ENCODE measurements at regions not wholly inside any gene's neighbourhood (a gene's known extent, or its start where the extent isn't known, plus 50 kb on each side); places are given as distances from the start of the nearest gene placed in this dataset.

DNA sequence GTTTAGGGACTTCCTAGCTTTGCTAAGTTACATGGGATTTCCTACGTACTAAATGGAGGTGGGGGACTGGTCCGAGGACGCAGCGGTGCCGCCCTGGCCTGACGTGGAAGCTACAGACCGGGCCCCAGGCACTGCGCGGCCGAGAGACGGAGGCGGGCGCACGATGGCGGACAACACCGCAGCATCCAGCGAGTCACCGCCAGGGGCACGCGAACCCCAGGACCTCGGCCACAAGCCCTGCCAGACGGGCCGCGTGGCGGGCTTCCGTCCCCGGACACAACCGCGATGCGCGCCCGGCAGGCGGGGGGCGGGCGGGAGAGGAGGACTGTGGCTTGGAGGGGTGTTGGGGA, 1516.9 kb upstream of the DEFB115 start:
- no peak overlapping the region for H3K4me3 ChIP-seq (ENCODE audit: insufficient read depth, low read length, poor library complexity, severe bottlenecking)
- H3K4me2 ChIP-seq (ENCODE audit: low read depth, low read length, poor library complexity, severe bottlenecking): no peak overlapping the region
- H4K20me1 ChIP-seq (ENCODE audit: low read depth, low read length): no peaks in the 10 kb centered on the region
- H3F3A ChIP-seq (ENCODE audit: insufficient read depth): no peaks in the 10 kb centered on the region
- H3K27ac ChIP-seq (ENCODE audit: low read depth, low read length): no peak overlapping the region
- no peaks in the 10 kb centered on the region for H3K27me3 ChIP-seq (ENCODE audit: low read length)
- H3K9me3 ChIP-seq (ENCODE audit: insufficient read depth, low read length): no peaks in the 10 kb centered on the region; the same call in 1 of the 2 replicates
- TF ChIP-seq, protein P1, sequence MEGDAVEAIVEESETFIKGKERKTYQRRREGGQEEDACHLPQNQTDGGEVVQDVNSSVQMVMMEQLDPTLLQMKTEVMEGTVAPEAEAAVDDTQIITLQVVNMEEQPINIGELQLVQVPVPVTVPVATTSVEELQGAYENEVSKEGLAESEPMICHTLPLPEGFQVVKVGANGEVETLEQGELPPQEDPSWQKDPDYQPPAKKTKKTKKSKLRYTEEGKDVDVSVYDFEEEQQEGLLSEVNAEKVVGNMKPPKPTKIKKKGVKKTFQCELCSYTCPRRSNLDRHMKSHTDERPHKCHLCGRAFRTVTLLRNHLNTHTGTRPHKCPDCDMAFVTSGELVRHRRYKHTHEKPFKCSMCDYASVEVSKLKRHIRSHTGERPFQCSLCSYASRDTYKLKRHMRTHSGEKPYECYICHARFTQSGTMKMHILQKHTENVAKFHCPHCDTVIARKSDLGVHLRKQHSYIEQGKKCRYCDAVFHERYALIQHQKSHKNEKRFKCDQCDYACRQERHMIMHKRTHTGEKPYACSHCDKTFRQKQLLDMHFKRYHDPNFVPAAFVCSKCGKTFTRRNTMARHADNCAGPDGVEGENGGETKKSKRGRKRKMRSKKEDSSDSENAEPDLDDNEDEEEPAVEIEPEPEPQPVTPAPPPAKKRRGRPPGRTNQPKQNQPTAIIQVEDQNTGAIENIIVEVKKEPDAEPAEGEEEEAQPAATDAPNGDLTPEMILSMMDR (IDR thresholded peaks at IDR 0.05; ENCODE audit: insufficient read depth, low read length, poor library complexity, severe bottlenecking): no peak
- TF ChIP-seq EZH2phosphoT487 (conservative IDR thresholded peaks at IDR 0.05; ENCODE audit: low read length): no peak
- H3K9me2 ChIP-seq (replicated peaks; ENCODE audit: insufficient read depth, low read length): no peaks in the 10 kb centered on the region
- H2AFZ ChIP-seq (ENCODE audit: low read depth, low read length, severe bottlenecking): no peak overlapping the region
- H3K79me2 ChIP-seq (ENCODE audit: insufficient read depth, low read length): no peaks in the 10 kb centered on the region
- no peaks in the 10 kb centered on the region for H3K36me3 ChIP-seq (ENCODE audit: low read length)
- H3K9ac ChIP-seq (ENCODE audit: low read length): no peak overlapping the region

GRCh38 chr20:29740951-29741593, 1516.4 kb upstream of the DEFB115 start:
- no peak overlapping the region for H3K4me2 ChIP-seq (ENCODE audit: low read depth, low read length, poor library complexity, severe bottlenecking)
- H3K9me3 ChIP-seq (ENCODE audit: insufficient read depth, low read length): no peaks in the 10 kb centered on the region; the same call in 1 of the 2 replicates
- H3K9me2 ChIP-seq (replicated peaks; ENCODE audit: insufficient read depth, low read length): no peaks in the 10 kb centered on the region
- H3F3A ChIP-seq (ENCODE audit: insufficient read depth): no peaks in the 10 kb centered on the region
- no peaks in the 10 kb centered on the region for H3K27me3 ChIP-seq (ENCODE audit: low read length)
- no peak overlapping the region for H2AFZ ChIP-seq (ENCODE audit: low read depth, low read length, severe bottlenecking)
- no peak for TF ChIP-seq EZH2phosphoT487 (conservative IDR thresholded peaks at IDR 0.05; ENCODE audit: low read length)
- TF ChIP-seq, protein P1 (IDR thresholded peaks at IDR 0.05; ENCODE audit: insufficient read depth, low read length, poor library complexity, severe bottlenecking): no peak
- no peaks in the 10 kb centered on the region for H4K20me1 ChIP-seq (ENCODE audit: low read depth, low read length)
- H3K9ac ChIP-seq (ENCODE audit: low read length): no peak overlapping the region
- no peak overlapping the region for H3K4me3 ChIP-seq (ENCODE audit: insufficient read depth, low read length, poor library complexity, severe bottlenecking)
- no peaks in the 10 kb centered on the region for H3K36me3 ChIP-seq (ENCODE audit: low read length)
- no peak overlapping the region for H3K27ac ChIP-seq (ENCODE audit: low read depth, low read length)
- no peaks in the 10 kb centered on the region for H3K79me2 ChIP-seq (ENCODE audit: insufficient read depth, low read length)

DNA sequence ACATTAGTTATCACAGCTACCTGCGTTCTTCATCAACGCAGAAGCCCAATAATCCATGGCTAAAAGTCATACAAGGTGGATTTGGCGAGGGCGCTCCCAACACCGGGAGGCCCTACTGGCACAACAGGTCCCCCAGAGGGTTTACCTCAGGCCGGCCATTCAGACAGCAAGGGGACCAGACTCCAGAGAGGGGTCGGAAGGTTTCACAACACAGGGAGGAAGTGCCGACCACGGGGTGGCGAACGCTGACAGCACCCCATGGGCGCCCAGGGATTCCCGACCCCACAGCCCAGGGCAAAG, 1515.9 kb upstream of the DEFB115 start:
- no peaks in the 10 kb centered on the region for H4K20me1 ChIP-seq (ENCODE audit: low read depth, low read length)
- no peak overlapping the region for H3K9ac ChIP-seq (ENCODE audit: low read length)
- no peaks in the 10 kb centered on the region for H3F3A ChIP-seq (ENCODE audit: insufficient read depth)
- no peaks in the 10 kb centered on the region for H3K36me3 ChIP-seq (ENCODE audit: low read length)
- H3K9me2 ChIP-seq (replicated peaks; ENCODE audit: insufficient read depth, low read length): no peaks in the 10 kb centered on the region
- no peak overlapping the region for H3K27ac ChIP-seq (ENCODE audit: low read depth, low read length)
- H3K9me3 ChIP-seq (ENCODE audit: insufficient read depth, low read length): no peaks in the 10 kb centered on the region; the same call in 1 of the 2 replicates
- no peak overlapping the region for H3K4me3 ChIP-seq (ENCODE audit: insufficient read depth, low read length, poor library complexity, severe bottlenecking)
- no peaks in the 10 kb centered on the region for H3K79me2 ChIP-seq (ENCODE audit: insufficient read depth, low read length)
- no peak for TF ChIP-seq EZH2phosphoT487 (conservative IDR thresholded peaks at IDR 0.05; ENCODE audit: low read length)
- TF ChIP-seq, protein P1 (IDR thresholded peaks at IDR 0.05; ENCODE audit: insufficient read depth, low read length, poor library complexity, severe bottlenecking): no peak
- no peak overlapping the region for H3K4me2 ChIP-seq (ENCODE audit: low read depth, low read length, poor library complexity, severe bottlenecking)
- no peak overlapping the region for H2AFZ ChIP-seq (ENCODE audit: low read depth, low read length, severe bottlenecking)
- no peaks in the 10 kb centered on the region for H3K27me3 ChIP-seq (ENCODE audit: low read length)

Measured in SU-DHL-6 (cell line).